ENCODE measurements at regions not wholly inside any gene's neighbourhood (a gene's known extent, or its start where the extent isn't known, plus 50 kb on each side); places are given as distances from the start of the nearest gene placed in this dataset.

DNA sequence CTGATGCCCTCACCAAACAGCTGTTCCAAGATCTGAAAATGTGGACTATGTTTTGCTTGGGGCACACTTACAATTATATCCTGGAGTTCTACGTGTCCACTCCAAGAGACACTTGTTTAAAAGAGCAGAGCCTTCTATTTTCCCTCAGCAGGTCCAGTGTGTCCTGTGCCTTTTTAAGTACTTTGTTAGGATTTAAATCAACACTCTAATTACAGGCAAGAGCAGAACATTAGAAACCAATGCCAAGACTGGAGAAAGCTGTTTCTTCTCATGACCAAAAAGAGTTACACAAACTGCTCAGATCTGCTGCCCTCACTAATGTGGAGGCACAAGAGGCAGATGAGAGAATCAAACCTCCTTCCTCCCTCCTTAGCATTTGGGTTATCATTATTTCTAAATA lies 452.9 kb downstream of the LMO4 start:
- TF ChIP-seq, protein P1, sequence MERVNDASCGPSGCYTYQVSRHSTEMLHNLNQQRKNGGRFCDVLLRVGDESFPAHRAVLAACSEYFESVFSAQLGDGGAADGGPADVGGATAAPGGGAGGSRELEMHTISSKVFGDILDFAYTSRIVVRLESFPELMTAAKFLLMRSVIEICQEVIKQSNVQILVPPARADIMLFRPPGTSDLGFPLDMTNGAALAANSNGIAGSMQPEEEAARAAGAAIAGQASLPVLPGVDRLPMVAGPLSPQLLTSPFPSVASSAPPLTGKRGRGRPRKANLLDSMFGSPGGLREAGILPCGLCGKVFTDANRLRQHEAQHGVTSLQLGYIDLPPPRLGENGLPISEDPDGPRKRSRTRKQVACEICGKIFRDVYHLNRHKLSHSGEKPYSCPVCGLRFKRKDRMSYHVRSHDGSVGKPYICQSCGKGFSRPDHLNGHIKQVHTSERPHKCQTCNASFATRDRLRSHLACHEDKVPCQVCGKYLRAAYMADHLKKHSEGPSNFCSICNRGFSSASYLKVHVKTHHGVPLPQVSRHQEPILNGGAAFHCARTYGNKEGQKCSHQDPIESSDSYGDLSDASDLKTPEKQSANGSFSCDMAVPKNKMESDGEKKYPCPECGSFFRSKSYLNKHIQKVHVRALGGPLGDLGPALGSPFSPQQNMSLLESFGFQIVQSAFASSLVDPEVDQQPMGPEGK (CRISPR knock-in tag; IDR thresholded peaks at IDR 0.05; ENCODE audit: borderline replicate concordance): no peak
- no peak for TF ChIP-seq ARNTL (CRISPR knock-in tag; IDR thresholded peaks at IDR 0.05; ENCODE audit: borderline replicate concordance, low read depth)
- no peak for TF ChIP-seq ZC3H10 (CRISPR knock-in tag; IDR thresholded peaks at IDR 0.05)
- TF ChIP-seq, protein P2, sequence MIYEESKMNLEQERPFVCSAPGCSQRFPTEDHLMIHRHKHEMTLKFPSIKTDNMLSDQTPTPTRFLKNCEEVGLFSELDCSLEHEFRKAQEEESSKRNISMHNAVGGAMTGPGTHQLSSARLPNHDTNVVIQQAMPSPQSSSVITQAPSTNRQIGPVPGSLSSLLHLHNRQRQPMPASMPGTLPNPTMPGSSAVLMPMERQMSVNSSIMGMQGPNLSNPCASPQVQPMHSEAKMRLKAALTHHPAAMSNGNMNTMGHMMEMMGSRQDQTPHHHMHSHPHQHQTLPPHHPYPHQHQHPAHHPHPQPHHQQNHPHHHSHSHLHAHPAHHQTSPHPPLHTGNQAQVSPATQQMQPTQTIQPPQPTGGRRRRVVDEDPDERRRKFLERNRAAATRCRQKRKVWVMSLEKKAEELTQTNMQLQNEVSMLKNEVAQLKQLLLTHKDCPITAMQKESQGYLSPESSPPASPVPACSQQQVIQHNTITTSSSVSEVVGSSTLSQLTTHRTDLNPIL (CRISPR knock-in tag; IDR thresholded peaks at IDR 0.05; ENCODE audit: low read depth): no peak
- TF ChIP-seq, protein P3, sequence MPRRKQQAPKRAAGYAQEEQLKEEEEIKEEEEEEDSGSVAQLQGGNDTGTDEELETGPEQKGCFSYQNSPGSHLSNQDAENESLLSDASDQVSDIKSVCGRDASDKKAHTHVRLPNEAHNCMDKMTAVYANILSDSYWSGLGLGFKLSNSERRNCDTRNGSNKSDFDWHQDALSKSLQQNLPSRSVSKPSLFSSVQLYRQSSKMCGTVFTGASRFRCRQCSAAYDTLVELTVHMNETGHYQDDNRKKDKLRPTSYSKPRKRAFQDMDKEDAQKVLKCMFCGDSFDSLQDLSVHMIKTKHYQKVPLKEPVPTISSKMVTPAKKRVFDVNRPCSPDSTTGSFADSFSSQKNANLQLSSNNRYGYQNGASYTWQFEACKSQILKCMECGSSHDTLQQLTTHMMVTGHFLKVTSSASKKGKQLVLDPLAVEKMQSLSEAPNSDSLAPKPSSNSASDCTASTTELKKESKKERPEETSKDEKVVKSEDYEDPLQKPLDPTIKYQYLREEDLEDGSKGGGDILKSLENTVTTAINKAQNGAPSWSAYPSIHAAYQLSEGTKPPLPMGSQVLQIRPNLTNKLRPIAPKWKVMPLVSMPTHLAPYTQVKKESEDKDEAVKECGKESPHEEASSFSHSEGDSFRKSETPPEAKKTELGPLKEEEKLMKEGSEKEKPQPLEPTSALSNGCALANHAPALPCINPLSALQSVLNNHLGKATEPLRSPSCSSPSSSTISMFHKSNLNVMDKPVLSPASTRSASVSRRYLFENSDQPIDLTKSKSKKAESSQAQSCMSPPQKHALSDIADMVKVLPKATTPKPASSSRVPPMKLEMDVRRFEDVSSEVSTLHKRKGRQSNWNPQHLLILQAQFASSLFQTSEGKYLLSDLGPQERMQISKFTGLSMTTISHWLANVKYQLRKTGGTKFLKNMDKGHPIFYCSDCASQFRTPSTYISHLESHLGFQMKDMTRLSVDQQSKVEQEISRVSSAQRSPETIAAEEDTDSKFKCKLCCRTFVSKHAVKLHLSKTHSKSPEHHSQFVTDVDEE (CRISPR knock-in tag; IDR thresholded peaks at IDR 0.05): no peak
- TF ChIP-seq ZNF8 (CRISPR knock-in tag; IDR thresholded peaks at IDR 0.05): no peak
